ENCODE measurements at regions not wholly inside any gene's neighbourhood (a gene's known extent, or its start where the extent isn't known, plus 50 kb on each side); places are given as distances from the start of the nearest gene placed in this dataset.

DNA sequence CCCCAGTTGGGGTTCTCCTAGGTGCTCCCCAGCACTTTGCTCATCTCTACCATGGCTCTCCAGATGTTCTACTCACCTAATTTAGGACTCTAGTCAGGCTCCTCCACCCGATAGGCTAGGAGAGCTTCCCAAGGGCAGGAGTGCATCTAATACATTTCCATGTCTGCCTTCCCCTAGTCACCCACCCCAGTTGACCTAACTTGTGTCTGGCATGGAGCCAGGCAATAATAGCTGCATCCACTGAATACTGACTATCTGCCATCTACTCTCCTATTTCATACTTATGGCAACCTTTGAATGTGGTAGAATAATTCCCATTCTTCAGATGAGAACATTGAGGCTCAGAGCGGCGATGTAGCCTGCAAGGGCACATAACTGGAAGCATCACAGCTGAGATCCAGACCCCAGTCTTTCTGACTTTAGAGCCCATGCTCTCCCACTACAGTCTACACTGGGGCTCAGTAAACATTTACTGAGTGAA, 71.8 kb upstream of the YWHAQ start:
- H3K4me3 ChIP-seq (ENCODE audit: low read depth, low read length): no peak overlapping the region
- TF ChIP-seq, protein P1, sequence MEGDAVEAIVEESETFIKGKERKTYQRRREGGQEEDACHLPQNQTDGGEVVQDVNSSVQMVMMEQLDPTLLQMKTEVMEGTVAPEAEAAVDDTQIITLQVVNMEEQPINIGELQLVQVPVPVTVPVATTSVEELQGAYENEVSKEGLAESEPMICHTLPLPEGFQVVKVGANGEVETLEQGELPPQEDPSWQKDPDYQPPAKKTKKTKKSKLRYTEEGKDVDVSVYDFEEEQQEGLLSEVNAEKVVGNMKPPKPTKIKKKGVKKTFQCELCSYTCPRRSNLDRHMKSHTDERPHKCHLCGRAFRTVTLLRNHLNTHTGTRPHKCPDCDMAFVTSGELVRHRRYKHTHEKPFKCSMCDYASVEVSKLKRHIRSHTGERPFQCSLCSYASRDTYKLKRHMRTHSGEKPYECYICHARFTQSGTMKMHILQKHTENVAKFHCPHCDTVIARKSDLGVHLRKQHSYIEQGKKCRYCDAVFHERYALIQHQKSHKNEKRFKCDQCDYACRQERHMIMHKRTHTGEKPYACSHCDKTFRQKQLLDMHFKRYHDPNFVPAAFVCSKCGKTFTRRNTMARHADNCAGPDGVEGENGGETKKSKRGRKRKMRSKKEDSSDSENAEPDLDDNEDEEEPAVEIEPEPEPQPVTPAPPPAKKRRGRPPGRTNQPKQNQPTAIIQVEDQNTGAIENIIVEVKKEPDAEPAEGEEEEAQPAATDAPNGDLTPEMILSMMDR (IDR thresholded peaks at IDR 0.05; ENCODE audit: borderline replicate concordance, insufficient read depth, low read depth, low read length): no peak

DNA sequence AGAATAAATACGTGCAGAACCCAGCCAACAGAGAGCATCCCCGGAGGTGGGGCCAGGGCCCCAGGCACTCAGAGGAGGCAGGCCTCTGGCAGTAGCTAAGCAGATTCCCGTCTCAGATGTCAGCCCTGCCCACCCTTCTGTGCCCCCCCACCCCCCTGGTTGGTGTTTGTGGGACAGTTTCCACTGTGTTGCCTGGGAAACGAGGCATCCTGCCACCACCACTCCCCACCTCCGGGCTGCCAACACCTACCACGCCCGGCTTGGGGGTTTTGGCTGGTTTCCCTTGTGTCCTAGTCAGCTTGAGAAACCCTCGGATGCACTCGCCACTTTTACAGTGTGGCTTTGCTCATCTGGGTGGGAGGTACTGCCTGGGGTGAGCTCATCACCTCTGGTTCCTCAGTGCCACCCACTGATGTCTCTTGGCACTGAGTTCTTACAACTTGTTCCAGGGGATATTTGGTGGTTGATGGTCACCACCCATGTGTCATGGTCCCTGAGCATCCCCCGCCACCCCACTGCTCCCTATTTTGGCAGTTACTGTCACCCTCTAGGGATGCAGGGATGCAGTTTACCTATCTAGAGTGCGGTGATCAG, 72.4 kb upstream of the YWHAQ start:
- H3K4me3 ChIP-seq (ENCODE audit: low read depth, low read length): no peak overlapping the region
- TF ChIP-seq, protein P1 (IDR thresholded peaks at IDR 0.05; ENCODE audit: borderline replicate concordance, insufficient read depth, low read depth, low read length): no peak

DNA sequence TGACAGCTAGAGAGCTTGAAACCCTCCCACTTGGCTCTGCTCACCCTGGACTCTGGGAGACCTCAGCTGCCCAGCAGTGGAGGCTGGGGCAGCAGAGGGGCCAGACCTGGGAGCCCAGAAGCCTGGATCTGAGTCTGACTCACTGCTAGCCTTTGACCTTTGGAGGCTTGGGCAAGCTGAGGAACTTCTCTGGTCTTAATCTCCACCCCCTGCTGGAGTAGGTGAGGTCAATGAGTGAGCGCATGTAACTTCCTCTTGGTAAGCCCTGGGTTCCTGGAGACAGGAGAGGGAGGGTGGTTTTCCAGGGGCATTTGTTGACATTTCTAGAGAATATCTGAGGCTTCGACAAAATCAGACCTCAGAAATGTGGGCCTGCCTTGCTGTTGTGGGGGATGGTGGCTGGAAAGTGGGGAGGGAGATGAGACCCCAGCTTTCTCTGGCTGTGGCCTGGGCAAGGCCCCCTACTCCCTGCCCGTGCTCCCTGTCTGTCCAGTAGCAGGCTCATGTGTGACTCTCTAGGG, 73.0 kb upstream of the YWHAQ start:
- TF ChIP-seq, protein P1 (IDR thresholded peaks at IDR 0.05; ENCODE audit: borderline replicate concordance, insufficient read depth, low read depth, low read length): no peak

DNA sequence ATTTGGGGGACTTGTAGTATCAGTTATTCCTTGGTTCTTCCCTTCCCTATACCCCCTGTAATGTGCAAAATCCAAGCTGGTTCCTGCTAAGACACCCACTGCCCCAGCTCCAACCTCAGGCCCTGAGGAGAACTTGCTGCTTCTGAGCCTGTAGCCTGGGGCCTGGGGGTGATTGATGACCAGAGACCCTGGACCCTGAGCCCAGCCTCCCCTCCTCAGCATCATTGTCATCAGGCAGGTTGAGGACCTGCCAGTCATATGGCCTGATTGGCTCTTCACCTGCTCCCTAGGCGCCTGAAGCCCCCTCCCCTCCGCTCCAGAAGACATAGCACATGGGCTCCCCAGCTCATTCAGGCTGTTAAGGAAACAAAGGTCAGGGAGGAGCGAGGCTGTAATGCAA, 73.8 kb upstream of the YWHAQ start:
- H3K4me3 ChIP-seq (ENCODE audit: low read depth, low read length): no peak overlapping the region

More for the DNA sequence above, 73.0 kb upstream of the YWHAQ start:
- no peak overlapping the region for H3K4me3 ChIP-seq (ENCODE audit: low read depth, low read length)

DNA sequence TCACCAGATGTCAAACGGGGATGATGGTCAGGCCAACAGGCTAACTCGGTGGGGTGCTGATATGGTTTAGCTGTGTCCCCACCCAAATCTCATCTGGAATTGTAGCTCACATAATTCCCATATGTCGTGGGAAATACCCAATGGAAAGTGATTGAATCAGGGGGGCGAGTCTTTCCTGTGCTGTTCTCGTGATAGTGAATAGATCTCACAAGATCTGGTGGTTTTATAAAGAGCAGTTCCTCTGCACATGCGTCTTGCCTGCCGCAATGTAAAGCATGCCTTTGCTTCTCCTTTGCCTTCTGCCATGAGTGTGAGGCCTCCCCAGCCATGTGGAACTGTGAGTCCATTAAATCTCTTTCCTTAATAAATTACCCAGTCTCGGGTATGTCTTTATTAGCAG, 74.4 kb upstream of the YWHAQ start:
- TF ChIP-seq, protein P1 (IDR thresholded peaks at IDR 0.05; ENCODE audit: borderline replicate concordance, insufficient read depth, low read depth, low read length): no peak
- no peak overlapping the region for H3K4me3 ChIP-seq (ENCODE audit: low read depth, low read length)

More for the DNA sequence above, 73.8 kb upstream of the YWHAQ start:
- TF ChIP-seq, protein P1 (IDR thresholded peaks at IDR 0.05; ENCODE audit: borderline replicate concordance, insufficient read depth, low read depth, low read length): no peak

DNA sequence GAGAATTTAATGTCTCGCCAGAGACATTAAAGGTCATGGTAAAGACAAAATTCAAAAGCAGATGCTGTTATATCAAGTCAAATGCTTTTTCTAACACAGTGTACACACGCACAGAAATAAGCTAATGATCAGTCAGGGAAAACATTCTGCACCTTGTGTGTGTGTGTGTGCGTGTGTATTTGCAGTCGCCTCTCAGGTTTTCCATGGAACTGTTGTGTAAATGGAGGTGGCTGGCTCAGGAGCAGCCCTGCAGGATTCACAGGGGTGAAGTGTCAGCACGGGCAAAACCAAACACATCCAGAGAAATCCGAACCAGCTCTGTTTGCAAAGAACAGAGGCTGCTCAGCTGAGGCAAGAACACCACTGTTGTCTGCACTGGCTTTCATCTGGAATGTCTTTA, 76.2 kb upstream of the YWHAQ start:
- no peak overlapping the region for H3K4me3 ChIP-seq (ENCODE audit: low read depth, low read length)
- TF ChIP-seq, protein P1 (IDR thresholded peaks at IDR 0.05; ENCODE audit: borderline replicate concordance, insufficient read depth, low read depth, low read length): no peak

DNA sequence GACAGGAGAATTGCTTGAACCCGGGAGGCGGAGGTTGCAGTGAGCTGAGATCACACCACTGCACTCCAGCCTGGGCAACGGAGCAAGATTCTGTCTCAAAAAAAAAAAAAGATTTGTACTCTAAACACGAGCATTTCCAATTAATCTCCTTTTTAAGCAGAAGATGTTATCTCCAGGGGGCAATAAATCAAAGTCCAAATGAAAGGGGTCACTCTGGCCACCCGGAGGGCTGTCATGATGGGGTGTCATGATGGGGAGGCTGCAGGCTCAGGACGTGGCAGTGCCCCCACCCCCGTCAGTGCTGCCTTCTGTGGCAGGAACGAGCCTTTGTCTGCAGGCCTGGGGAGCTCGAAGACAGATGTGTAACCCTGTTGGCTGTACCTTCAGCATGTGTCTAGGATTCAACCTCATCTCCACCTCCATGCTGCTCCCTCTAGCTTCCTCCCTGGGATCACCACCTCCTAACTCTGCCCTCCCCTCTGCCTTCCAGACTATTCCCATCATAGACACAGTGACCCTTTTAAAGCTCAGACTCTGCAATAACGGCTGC, 76.9 kb upstream of the YWHAQ start:
- no peak overlapping the region for H3K4me3 ChIP-seq (ENCODE audit: low read depth, low read length)
- TF ChIP-seq, protein P1 (IDR thresholded peaks at IDR 0.05; ENCODE audit: borderline replicate concordance, insufficient read depth, low read depth, low read length): no peak

Measured in GM12875 (cell line).